Effector memory CD8-positive, alpha-beta T cell (primary cell): ENCODE measurements at regions not wholly inside any gene's neighbourhood (a gene's known extent, or its start where the extent isn't known, plus 50 kb on each side); places are given as distances from the start of the nearest gene placed in this dataset.

Experiments
- ATAC-seq: fragments of 150-1000 bp; cut with Tn5 transposase; replicated peaks from 2 replicates; pipeline ENCODE4 v1.10.0; 2021; ENCODE audit warnings: mild to moderate bottlenecking, moderate library complexity
- DNase-seq, 3 experiments: peaks; one replicate each; pipeline ENCODE4 v3.0.0; 2021
- H3K27ac Mint-ChIP-seq, 2 donors: one replicate each; pipeline ENCODE4 v1.8.0; 2022; ENCODE audit warnings: mild to moderate bottlenecking in 2 of 2, mixed read lengths in 2 of 2, moderate library complexity in 2 of 2
- H3K27me3 Mint-ChIP-seq, 2 donors: one replicate each; pipeline ENCODE4 v1.8.0; 2022; ENCODE audit warnings: mixed read lengths in 2 of 2
- H3K36me3 Mint-ChIP-seq: one replicate; pipeline ENCODE4 v1.8.0; 2022; ENCODE audit warnings: mild to moderate bottlenecking, moderate library complexity, mixed read lengths; ENCODE audit not compliant: insufficient read depth
- H3K4me1 Mint-ChIP-seq, 2 donors: one replicate each; pipeline ENCODE4 v1.8.0; 2022; ENCODE audit warnings: low read depth in 2 of 2, mixed read lengths in 2 of 2
- H3K4me3 Mint-ChIP-seq, 2 donors: one replicate each; pipeline ENCODE4 v1.8.0; 2022; ENCODE audit warnings: mild to moderate bottlenecking in 2 of 2, mixed read lengths in 2 of 2, moderate library complexity in 2 of 2
- H3K9me3 Mint-ChIP-seq, 2 donors: one replicate each; pipeline ENCODE4 v1.8.0; 2022; ENCODE audit warnings: mixed read lengths in 2 of 2

- no peaks in the 10 kb centered on the region for H3K9me3 Mint-ChIP-seq
- no peaks in the 10 kb centered on the region for H3K27me3 Mint-ChIP-seq
- H3K36me3 Mint-ChIP-seq, result no peaks in the 10 kb centered on the region
- ATAC-seq (peak; percentile 84), DNase-seq (peak; percentile 51 to 65 (median 57))
- H3K4me3 Mint-ChIP-seq, result peak overlapping the region; percentile 82 to 83
- H3K4me1 Mint-ChIP-seq, result peaks cover 6 to 8% of the 10 kb centered on the region in 2 donors
- peak overlapping the region; percentile 80 to 95 for H3K27ac Mint-ChIP-seq
Measured at GRCh38 chr1:58903514-58904298, 119.9 kb upstream of the JUN start.

GRCh38 chr1:58904299-58905125 is 120.7 kb upstream of the JUN start:
- peak overlapping the region; percentile 82 to 83 for H3K4me3 Mint-ChIP-seq
- H3K36me3 Mint-ChIP-seq, result no peaks in the 10 kb centered on the region
- H3K9me3 Mint-ChIP-seq, result no peaks in the 10 kb centered on the region
- DNase-seq (no peak), ATAC-seq (no peak)
- peaks cover 6 to 8% of the 10 kb centered on the region in 2 donors for H3K4me1 Mint-ChIP-seq
- H3K27ac Mint-ChIP-seq, result peak overlapping the region; percentile 80 to 95
- no peaks in the 10 kb centered on the region for H3K27me3 Mint-ChIP-seq

GRCh38 chr1:58905126-58905490 is 121.3 kb upstream of the JUN start:
- no peaks in the 10 kb centered on the region for H3K9me3 Mint-ChIP-seq
- no peaks in the 10 kb centered on the region for H3K36me3 Mint-ChIP-seq
- ATAC-seq (no peak), DNase-seq (no peak)
- H3K4me1 Mint-ChIP-seq, result peaks cover 6 to 8% of the 10 kb centered on the region in 2 donors
- H3K27ac Mint-ChIP-seq, result peak overlapping the region in 1 of 2 donors; percentile 95
- H3K4me3 Mint-ChIP-seq, result peak overlapping the region; percentile 36 to 82
- no peaks in the 10 kb centered on the region for H3K27me3 Mint-ChIP-seq

GRCh38 chr1:58905628-58906221 is 121.9 kb upstream of the JUN start:
- no peaks in the 10 kb centered on the region for H3K9me3 Mint-ChIP-seq
- H3K27ac Mint-ChIP-seq, result no peak overlapping the region
- peaks cover 6 to 8% of the 10 kb centered on the region in 2 donors for H3K4me1 Mint-ChIP-seq
- ATAC-seq (no peak), DNase-seq (no peak)
- no peaks in the 10 kb centered on the region for H3K27me3 Mint-ChIP-seq
- H3K4me3 Mint-ChIP-seq, result no peak overlapping the region
- no peaks in the 10 kb centered on the region for H3K36me3 Mint-ChIP-seq

- DNase-seq (no peak), ATAC-seq (no peak)
- Mint-ChIP-seq H3K4me1 (peaks cover 6 to 13% of the 10 kb centered on the region in 2 donors), H3K27me3 (no peaks in the 10 kb centered on the region), H3K4me3 (no peak overlapping the region), H3K27ac (no peak overlapping the region), H3K36me3 (no peaks in the 10 kb centered on the region), H3K9me3 (no peaks in the 10 kb centered on the region)
Measured at GRCh38 chr1:58907398-58907797, 123.6 kb upstream of the JUN start.

- no peak for DNase-seq
Measured at GRCh38 chr1:58908561-58909560, 125.0 kb upstream of the JUN start.

GRCh38 chr1:58909914-58910681 is 126.3 kb upstream of the JUN start:
- Mint-ChIP-seq H3K4me3 (no peak overlapping the region), H3K9me3 (no peaks in the 10 kb centered on the region), H3K4me1 (peaks cover 0 to 5% of the 10 kb centered on the region in 2 donors), H3K27me3 (peaks cover 0 to 10% of the 10 kb centered on the region in 2 donors), H3K27ac (peak overlapping the region in 1 of 2 donors; percentile 16), H3K36me3 (no peaks in the 10 kb centered on the region)
- no peak for DNase-seq
- no peak for ATAC-seq

More at GRCh38 chr1:58908561-58909560, 125.0 kb upstream of the JUN start:
- H3K36me3 Mint-ChIP-seq, result no peaks in the 10 kb centered on the region
- no peak overlapping the region for H3K27ac Mint-ChIP-seq
- H3K4me1 Mint-ChIP-seq, result peaks cover 4 to 13% of the 10 kb centered on the region in 2 donors
- peaks cover 0 to 7% of the 10 kb centered on the region in 2 donors for H3K27me3 Mint-ChIP-seq
- ATAC-seq, result no peak
- no peaks in the 10 kb centered on the region for H3K9me3 Mint-ChIP-seq
- H3K4me3 Mint-ChIP-seq, result no peak overlapping the region

- Mint-ChIP-seq H3K4me1 (peaks cover 0 to 5% of the 10 kb centered on the region in 2 donors), H3K4me3 (no peak overlapping the region), H3K9me3 (no peaks in the 10 kb centered on the region), H3K27me3 (peaks cover 0 to 10% of the 10 kb centered on the region in 2 donors), H3K36me3 (no peaks in the 10 kb centered on the region), H3K27ac (no peak overlapping the region)
- no peak for DNase-seq
- ATAC-seq, result no peak
Measured at GRCh38 chr1:58911841-58912499, 128.1 kb upstream of the JUN start.

GRCh38 chr1:58914925-58915324 is 131.1 kb upstream of the JUN start:
- peaks cover 0 to 5% of the 10 kb centered on the region in 2 donors for H3K4me1 Mint-ChIP-seq
- no peaks in the 10 kb centered on the region for H3K9me3 Mint-ChIP-seq
- H3K36me3 Mint-ChIP-seq, result no peaks in the 10 kb centered on the region
- DNase-seq, result no peak
- ATAC-seq, result no peak
- peaks cover 0 to 10% of the 10 kb centered on the region in 2 donors for H3K27me3 Mint-ChIP-seq
- H3K27ac Mint-ChIP-seq, result no peak overlapping the region
- H3K4me3 Mint-ChIP-seq, result no peak overlapping the region

- ATAC-seq (no peak), DNase-seq (no peak)
- no peak overlapping the region for H3K27ac Mint-ChIP-seq
- no peaks in the 10 kb centered on the region for H3K9me3 Mint-ChIP-seq
- peaks cover 2 to 8% of the 10 kb centered on the region in 2 donors for H3K4me1 Mint-ChIP-seq
- H3K27me3 Mint-ChIP-seq, result peaks cover 0 to 10% of the 10 kb centered on the region in 2 donors
- no peak overlapping the region for H3K4me3 Mint-ChIP-seq
- H3K36me3 Mint-ChIP-seq, result no peaks in the 10 kb centered on the region
Measured at GRCh38 chr1:58917436-58917835, 133.6 kb upstream of the JUN start.

GRCh38 chr1:58919226-58919958 is 135.5 kb upstream of the JUN start:
- DNase-seq, result no peak
- Mint-ChIP-seq H3K4me3 (no peak overlapping the region), H3K4me1 (peaks cover 11 to 18% of the 10 kb centered on the region in 2 donors), H3K27ac (no peak overlapping the region), H3K27me3 (no peaks in the 10 kb centered on the region), H3K9me3 (no peaks in the 10 kb centered on the region), H3K36me3 (no peaks in the 10 kb centered on the region)
- ATAC-seq, result no peak
